GM04504 (cell line): ENCODE measurements at regions not wholly inside any gene's neighbourhood (a gene's known extent, or its start where the extent isn't known, plus 50 kb on each side); places are given as distances from the start of the nearest gene placed in this dataset.
A peak's percentile ranks its signal among the peaks of the same experiment; 100 is the strongest.

Source experiments
- DNase-seq: peaks from one replicate; pipeline ENCODE4 v3.0.0-alpha.2; 2012; ENCODE audit warnings: low read depth

DNA sequence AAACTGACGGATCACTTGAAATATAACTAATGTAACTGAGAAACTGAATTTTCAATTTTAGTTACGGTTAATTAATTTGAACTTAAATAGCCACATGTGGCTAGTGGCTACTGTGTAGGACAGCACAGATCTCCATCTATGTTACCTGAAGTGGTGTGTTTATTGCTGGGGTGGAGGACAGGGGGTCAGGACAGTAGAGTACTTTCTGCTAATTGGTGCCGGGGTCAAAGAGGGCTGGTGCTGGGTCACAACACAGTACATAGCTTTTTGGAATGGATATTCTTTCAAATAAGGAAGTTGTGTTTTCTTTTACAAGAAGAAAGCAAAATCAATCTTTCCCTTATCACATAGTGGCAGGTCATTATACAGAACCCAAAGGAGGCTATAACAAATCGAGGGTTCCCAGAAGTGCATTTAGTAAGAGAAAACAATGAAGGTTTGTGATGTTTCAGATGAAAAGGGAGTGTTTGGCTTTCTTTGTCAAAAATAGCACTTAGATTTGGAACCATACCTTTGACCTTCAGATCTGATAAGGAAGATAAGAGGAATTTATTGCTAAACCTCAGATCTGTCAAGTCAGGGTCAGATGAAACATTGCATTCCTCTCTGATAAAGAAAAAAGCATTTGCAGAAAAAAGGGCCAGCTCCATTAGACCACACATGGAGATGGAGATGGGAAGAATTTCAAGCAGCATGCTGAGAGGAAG lies 384.5 kb downstream of the AASDHPPT start:
- DNase-seq, result no peak

- DNase-seq, result no peak
These were observed 385.7 kb downstream of the AASDHPPT start for GRCh38 chr11:106463154-106463553.

DNA sequence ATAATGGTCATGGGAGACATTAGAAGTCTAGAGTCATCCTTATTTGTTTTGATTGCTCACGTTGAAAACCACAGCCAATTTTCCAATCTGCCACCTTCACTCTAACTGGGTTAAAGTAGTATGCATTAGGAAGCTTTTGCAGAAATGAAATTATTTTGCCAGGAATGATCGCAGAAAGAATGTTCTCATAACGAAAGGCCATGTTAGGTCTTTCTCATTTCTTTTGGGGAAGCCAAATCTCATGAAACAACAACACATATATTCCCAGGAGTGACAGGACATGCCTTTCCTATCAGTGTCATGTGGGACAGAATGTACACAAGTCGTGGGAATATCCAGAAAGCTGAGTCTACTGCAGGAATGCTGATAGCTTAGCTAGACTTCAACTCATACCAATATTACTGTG lies 386.3 kb downstream of the AASDHPPT start:
- DNase-seq, result no peak

GRCh38 chr11:106464728-106465127 lies 387.3 kb downstream of the AASDHPPT start:
- no peak for DNase-seq

DNA sequence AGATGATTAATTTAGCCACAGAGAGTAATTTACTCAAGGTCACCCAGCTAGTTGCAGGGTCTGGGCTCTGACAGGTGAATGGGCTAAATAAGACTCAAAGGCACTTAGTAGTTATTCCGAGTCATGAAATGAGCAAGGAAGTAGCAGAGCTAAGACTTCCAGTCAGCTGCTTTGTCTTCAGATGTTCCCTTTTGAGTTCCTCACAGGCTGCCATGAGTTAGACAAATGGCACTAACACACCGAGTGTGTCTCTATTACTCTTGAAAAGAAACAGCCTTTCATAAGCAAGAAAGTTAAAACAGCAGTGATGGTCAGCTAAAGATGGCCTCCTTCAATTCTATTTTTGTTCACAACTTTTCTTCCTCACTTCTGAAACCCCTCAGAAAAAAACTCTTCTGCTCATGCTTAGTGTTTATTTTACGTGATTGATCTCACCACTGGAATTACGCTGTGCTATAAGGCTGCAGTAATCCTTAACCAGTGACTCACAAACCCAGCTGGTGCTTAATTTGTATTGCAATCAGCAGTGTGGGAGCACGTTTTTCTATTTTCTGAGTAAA lies 389.1 kb downstream of the AASDHPPT start:
- DNase-seq, result peak; percentile 32

DNA sequence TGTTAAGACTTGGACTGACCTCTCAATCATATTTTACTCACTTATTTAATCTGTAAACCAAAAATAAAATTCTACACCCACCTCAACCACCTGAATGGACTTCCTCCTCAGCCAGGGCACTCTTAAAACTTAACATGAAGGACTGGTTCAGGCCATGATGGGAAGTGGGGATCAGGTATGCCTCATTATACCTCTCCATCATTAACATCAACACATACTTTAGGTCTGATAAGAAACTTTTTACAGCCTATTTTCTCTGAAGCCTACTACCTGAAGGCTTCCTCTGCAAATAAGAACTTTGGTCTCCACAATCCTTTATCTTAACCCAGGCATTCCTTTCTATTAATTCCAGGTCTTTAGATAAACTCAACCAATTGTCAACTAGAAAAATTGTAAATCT lies 390.0 kb downstream of the AASDHPPT start:
- no peak for DNase-seq

DNA sequence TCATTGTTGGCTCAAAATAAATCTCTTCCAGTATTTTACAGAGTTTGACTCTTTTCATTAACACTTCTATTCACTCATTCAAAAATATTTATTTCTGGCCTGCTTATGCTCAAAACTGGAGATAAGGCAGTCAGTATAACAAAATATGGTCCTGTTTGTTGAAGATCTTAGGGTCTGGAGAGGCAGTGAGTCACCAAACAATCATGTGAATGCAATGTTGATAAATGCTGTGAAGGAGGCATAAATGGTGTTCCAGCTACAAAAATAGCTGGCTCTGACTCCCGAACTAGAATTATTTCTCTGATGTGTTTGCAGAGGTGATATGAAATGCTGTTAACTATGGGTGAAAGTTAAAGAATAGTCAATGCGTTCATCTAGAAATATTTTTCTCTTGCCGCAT lies 390.6 kb downstream of the AASDHPPT start:
- DNase-seq, result no peak

DNA sequence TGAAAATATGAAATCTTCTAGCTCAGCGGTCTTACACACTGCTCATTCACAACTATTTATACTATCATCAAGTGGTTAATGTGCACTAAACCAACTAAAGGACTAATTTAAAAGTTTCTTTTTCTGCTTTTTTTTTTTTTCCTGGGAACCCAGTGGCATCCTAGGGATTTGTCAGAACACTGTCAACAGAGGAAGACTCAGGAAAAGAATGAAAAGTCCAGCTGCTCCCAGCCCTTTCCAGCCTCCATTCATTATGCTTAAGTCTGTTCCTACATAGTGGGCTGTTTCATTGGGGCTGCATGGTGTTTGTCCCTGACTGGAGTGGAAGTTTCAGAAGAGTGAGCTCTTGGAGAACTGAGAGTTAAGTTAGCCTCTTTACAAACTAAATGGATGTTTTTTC lies 391.1 kb downstream of the AASDHPPT start:
- no peak for DNase-seq

- no peak for DNase-seq
These were observed 392.8 kb downstream of the AASDHPPT start for GRCh38 chr11:106470230-106470629.

DNA sequence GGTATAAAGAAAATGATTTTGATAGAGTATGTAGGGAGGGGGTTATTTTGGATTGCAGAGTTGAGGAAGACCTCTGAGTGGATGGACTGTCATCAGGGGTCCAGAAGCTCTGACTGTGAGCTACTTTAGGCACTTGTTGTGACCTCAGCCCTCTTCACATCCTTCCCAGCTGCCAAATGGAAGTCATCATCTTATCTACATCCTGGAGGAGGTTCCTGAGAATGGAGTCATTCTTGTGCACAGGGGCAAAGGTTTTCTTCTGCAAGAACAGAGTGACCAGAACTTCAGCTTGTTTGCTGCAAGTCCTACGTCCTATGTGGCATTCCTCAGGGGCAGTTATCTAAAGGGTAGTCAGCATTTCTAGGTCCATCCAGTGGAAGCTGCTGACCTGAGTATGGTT lies 393.8 kb downstream of the AASDHPPT start:
- DNase-seq, result no peak

GRCh38 chr11:106473089-106473722 lies 395.7 kb downstream of the AASDHPPT start:
- no peak for DNase-seq

- no peak for DNase-seq
These were observed 396.8 kb downstream of the AASDHPPT start for GRCh38 chr11:106474274-106474673.

DNA sequence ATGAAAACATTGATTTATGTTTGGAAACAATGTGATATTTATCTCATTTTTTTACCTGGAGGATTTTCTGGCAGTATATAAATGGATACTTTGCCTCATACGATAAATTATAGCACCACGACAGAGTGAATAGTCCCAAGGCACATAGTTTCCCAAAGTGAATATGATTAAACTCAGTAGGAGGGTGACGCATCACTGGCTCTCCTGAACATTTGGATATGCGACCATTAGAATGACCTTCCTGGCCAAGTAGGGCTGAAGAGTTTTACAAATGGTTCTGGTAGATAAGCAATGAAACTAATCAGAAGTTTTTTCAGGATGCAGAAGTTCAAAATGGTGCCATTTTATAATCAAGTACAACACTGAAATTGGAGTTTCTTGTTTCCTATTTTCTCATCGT lies 397.7 kb downstream of the AASDHPPT start:
- DNase-seq, result no peak

DNA sequence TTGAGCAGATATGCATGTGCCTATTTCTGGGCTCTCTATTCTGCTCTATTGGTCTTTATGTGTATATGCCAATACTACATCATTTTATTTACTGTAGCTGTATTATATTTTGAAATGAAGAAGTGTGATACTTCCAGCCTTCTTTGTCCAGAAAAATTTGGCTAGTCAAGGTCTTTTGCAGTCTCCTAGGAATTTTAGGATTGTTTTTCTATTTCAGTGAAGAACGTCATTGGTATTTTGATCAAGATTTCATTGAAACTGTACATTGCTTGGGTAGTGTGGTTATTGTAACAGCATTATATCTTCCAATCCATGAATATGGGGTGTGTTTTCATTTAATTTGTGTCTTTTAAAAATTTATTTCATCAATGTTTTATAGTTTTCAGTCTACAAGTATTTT lies 400.3 kb downstream of the AASDHPPT start:
- DNase-seq, result no peak

- DNase-seq, result no peak
These were observed 402.2 kb downstream of the AASDHPPT start for GRCh38 chr11:106479646-106480045.

- DNase-seq, result no peak
These were observed 403.2 kb downstream of the AASDHPPT start for GRCh38 chr11:106480581-106481190.

DNA sequence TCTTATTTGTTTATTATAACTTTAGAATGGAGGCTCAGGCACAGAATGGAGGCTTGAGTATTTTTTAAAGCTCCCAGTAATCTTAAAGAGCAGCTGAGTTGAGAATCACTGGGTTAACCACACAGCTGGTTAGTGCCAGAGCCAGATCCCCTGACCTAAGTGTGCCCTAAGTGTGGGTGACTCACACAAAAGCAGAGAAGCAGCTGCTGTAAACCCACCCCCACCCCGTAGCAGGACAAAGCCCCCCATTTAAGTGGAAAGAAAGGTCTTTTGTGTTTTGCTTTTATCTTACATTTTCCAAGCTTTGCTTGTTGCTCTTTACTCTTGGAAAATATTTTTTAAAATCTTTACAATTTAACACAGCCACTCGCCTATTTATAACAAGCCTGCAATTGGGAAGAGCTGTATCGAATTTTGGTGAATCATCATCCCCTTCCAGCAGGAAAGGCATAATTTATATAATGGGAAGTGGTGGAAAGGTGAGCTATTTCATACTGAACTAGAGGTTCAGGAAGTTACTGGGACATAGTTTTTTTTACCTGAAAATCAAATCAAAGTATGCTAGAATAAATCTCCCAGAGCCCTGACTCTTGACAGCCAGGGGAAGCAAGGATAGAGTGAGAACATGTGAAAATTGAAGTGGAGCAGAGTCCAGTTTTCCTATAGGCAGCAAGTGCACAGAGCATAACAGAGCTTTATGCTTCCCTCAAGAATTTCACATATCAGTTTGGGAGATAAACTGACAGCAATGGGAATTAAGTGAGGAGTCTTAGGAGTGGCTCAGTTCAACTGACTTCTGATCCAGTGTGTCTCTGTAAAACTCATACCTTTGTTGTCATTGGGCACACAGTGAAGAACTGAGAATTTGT lies 405.7 kb downstream of the AASDHPPT start:
- DNase-seq, result no peak

GRCh38 chr11:106491751-106492150 lies 414.3 kb downstream of the AASDHPPT start:
- no peak for DNase-seq

- no peak for DNase-seq
These were observed 416.3 kb downstream of the AASDHPPT start for GRCh38 chr11:106493751-106494150.

DNA sequence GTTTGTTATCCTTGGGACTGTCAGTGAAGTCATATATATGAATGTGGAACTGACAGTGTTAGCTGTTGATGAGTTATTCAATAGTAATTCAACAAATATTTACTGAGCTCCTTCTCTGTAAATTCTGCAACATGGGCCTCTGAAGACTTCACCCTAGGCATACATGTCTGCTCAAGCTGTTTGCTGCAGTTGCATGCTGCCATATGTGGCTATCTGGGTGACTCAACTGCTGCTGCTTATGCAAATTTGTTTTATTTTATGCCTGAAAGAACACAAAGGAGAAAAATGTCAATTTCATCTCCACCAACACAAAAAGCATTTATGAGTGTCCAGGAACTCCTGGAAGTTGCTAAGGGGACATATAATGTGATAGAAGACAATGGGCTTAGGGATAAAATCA lies 417.6 kb downstream of the AASDHPPT start:
- no peak for DNase-seq

DNA sequence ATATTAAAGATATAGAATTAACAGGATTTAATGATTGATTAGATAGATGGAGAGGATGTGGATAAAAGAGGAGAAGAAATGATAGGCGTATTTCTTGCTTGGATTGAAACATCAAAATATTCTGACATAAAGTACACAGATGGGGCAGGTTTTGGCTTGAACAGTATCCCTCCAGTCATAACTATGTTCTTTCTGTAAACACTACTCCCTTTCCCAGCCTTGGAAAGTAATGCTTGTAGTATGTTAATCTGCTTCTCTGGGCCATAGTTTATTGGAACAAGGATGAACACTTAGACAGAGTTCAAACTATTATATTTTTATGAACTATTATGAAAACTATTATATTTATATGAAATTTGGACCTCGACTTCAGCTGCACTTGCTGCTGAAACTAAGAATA lies 419.2 kb downstream of the AASDHPPT start:
- DNase-seq, result no peak

DNA sequence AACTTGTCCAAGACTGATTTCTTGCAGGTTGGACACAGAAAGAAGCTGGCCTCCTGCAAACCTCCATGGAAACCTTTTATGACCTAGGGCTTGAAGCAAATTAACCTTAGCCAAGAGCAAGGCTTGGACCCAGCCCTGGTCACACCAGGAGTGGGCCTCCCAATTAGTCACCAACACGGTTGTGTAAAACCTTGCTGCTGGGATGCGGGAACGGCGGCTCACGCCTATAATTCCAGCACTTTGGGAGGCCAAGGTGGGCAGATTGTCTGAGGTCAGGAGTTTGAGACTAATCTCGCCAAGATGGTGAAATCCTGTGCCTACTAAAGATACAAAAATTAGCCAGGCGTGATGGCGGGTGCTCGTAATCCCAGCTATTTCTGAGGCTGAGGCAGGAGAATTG lies 419.9 kb downstream of the AASDHPPT start:
- DNase-seq, result no peak
